ENCODE measurements at regions not wholly inside any gene's neighbourhood (a gene's known extent, or its start where the extent isn't known, plus 50 kb on each side); places are given as distances from the start of the nearest gene placed in this dataset.
A peak's percentile ranks its signal among the peaks of the same experiment; 100 is the strongest.
"Not testable (repeated sequence)": the region's sequence is repeated elsewhere in the genome, so short reads cannot be mapped to it uniquely, and the experiment has no call there.

GRCh38 chr10:32146166-32146565, 89.9 kb upstream of the KIF5B start:
- DNase-seq = no peak
- in situ Hi-C loops (cut with MboI; ENCODE audit: low pct_unique_long_range_greater_than_20kb, low sequenced_read_pairs) = no loop called here

DNA sequence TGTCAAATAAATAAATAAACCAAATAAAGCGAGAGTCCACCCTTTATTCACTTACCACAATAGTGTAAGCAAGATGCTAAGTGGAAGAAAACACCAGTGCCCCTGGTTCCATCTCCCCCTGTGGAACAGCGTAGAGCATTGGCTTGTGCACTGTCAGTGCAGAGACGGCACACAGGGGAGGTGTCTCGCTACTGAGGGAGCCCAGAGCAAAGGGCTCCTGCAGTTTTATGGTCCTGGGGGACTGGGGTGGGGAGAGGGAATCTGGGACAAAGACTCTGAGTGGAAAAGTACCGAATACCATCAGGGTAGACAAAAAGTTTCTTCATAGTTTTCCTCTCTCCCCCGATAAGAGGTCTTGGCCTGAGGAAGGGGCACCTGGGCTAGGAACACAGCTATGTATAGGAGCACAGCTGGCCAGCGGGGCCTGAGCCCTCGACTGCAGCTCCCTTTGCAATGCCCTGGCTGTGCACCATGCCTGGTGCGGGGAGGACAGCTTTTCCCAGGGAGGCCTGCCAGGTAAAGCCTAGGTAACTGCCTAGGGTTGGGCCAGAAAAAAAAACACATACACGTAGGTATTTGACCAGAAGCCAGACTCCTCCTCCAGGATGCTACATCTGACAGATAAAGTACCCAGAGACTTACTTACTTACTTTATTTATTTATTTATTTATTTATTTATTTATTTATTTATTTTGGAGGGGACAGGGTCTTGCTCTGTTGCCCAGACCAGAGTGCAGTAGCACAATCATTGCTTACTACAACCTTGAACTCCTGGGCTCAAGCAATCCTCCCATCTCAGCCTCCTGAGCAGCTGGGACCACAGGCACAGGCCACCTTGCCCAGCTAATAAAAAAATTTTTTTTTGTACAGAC, 88.8 kb upstream of the KIF5B start:
- DNase-seq = no peak
- in situ Hi-C loops (cut with MboI; ENCODE audit: low pct_unique_long_range_greater_than_20kb, low sequenced_read_pairs) = no loop called here

- no peak for DNase-seq
- in situ Hi-C loops (cut with MboI; ENCODE audit: low pct_unique_long_range_greater_than_20kb, low sequenced_read_pairs) = no loop called here
Observed at GRCh38 chr10:32143302-32143847, 87.2 kb upstream of the KIF5B start.

DNA sequence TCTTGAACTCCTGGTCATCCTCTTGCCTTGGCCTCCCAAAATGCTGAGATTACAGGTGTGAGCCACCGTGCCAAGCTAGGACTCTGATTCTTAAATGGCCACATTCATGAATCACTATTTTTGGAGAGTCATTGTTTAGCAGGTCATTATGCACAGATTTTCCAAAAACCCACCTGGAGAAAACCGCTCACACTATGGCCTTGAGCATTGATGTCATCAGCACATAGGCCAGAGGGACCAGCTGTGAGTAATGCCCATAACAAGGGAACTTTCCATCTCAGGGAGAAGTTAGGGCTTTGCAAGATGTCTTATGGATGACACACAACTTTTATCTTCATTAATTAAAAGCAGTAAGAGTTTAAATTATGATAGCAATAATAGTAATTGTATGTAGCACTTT, 86.4 kb upstream of the KIF5B start:
- in situ Hi-C loops (cut with MboI; ENCODE audit: low pct_unique_long_range_greater_than_20kb, low sequenced_read_pairs) = no loop called here
- no peak for DNase-seq

DNA sequence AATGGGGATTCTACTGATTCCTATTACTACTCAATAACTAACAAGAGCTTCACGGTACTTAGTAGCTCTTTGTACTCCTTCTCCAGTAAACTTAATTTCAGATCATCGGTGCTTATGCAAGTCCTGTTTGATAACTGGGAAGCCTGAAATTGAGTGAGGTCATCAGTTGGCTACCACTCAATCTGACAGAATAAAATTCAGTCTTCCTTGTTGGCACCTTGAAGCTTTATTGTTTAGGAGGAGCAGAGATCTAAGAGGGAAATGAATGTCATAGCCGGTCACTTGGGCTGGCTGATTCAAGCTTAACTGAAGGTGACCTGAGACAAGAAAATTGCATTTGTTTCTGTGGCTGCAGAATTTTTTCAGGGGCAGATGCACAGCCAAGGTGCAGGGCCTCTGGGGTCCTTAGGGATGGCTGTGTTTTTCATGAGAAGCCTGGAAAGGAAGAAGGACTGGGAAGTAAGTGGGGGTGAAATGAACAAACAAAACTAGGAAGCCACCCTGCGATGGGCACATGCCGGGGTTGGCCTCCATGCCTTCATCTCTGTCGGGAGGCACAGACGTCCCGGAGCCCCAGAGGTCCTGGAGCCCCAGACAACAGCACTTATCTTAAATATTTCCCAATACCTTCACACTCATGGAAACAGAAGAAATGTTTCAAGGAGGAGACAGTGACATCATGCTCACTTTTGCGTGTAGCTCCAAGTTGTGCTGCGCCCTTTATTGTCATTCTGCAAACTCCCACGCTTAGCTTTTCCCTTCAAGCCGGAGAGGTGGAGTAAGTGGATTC, 85.0 kb upstream of the KIF5B start:
- no peak for DNase-seq
- in situ Hi-C loops (cut with MboI; ENCODE audit: low pct_unique_long_range_greater_than_20kb, low sequenced_read_pairs) = no loop called here

- in situ Hi-C loops (cut with MboI; ENCODE audit: low pct_unique_long_range_greater_than_20kb, low sequenced_read_pairs) = no loop called here
- no peak for DNase-seq
Observed at GRCh38 chr10:32140403-32140802, 84.2 kb upstream of the KIF5B start.

DNA sequence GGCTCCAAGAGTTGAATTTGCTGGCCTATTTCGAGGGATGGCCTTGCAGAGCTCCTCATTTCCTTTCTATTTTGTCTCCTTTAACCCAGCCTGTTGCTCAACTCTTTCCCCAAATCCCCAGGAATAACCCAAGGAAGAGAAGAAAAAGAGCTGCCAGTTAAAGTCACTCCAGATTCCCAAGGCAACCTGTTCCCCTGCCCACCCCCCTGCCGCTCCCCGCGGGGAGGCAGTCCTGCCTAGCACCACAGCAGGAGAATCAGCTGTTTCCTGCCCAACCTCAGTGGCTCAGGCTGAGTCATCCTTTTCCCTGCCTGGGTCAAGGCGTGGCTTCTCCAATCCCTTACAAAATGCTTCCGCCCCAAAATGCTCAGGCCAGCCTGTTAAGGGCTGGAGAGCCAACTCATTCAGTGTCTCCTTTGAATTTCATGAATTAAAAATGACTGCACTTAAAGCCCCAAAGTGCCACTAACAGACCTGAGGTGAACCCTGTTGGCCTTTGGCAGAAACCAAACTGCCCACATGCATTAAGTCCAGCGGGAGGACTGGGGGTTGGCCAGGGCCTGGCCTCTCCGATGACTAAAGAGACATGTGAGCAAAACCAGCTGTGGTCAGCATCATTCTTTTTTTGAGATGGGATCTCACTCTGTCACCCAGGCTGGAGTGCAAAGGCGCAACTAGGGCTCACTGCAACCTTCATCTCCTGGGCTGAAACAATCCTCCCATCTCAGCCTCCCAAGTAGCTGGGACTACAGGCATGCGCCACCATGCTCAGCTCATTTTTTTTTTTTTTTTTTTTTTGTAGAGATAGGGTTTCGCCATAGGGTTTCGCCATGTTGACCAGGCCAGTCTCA, 83.2 kb upstream of the KIF5B start:
- in situ Hi-C loops (cut with MboI; ENCODE audit: low pct_unique_long_range_greater_than_20kb, low sequenced_read_pairs) = no loop called here
- DNase-seq = peak; percentile 87

DNA sequence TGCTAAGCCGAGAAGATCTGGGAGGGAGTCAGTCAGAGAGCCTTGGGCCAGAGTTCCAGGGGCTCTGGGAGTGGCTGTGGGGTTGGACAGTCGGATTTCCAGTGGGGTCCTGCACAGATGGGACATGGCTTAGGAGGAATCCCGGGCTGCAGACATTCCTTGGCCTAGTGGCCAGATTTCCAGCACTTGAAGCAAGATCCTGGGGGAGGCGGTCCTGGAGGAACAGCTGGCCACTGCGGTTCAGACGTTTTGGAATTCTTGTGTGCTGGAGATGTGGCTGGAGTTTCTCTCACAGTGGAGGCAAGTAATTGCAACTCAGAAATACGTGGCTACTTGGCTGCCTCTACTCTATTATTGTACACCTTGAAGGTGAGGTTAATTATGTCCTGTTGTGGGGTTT, 80.7 kb upstream of the KIF5B start:
- in situ Hi-C loops (cut with MboI; ENCODE audit: low pct_unique_long_range_greater_than_20kb, low sequenced_read_pairs); DNase-seq: not testable (repeated sequence)

GRCh38 chr10:32135796-32136195, 79.6 kb upstream of the KIF5B start:
- in situ Hi-C loops (cut with MboI; ENCODE audit: low pct_unique_long_range_greater_than_20kb, low sequenced_read_pairs); DNase-seq: not testable (repeated sequence)

- DNase-seq = peak; percentile 69
- in situ Hi-C loops (cut with MboI; ENCODE audit: low pct_unique_long_range_greater_than_20kb, low sequenced_read_pairs) = no loop called here
Observed at GRCh38 chr10:32132357-32132946, 76.2 kb upstream of the KIF5B start.

DNA sequence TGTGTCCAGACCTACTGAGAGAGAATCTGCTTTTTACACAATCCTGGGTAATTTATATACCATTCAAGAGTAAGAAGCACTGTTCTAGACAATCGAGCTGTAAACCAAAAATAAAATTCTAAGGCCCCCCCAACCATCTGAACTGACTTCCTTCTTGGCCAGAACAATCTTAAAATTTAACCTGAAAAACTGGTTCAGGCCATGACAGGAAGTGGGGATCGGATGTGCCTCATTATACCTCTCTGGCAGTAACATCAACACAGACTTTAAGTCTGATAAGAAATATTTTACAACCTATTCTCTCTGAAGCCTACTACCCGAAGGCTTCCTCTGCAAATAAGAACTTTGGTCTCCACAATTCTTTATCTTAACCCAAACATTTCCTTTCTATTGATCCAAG, 75.2 kb upstream of the KIF5B start:
- in situ Hi-C loops (cut with MboI; ENCODE audit: low pct_unique_long_range_greater_than_20kb, low sequenced_read_pairs) = no loop called here
- peak; percentile 89 for DNase-seq

DNA sequence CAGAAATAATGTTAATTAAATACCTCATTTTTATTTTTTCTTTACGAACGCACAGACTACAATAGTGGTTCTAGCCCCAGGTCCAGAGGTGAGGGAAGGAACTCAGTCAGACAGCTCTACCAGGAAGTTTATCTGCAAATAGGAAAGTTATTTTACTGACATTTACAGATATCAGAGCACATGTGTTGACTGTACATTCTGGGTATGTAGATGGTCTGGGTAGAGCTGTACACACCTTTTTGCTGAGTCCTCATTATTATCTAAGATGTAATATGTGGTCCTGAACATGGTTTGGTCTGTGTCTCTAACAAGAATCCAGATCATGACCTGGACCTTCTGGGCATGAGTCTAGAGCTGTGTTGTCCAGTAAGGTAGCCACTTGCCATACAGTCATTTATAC, 74.6 kb upstream of the KIF5B start:
- DNase-seq = no peak
- in situ Hi-C loops (cut with MboI; ENCODE audit: low pct_unique_long_range_greater_than_20kb, low sequenced_read_pairs) = no loop called here

- DNase-seq = no peak
- in situ Hi-C loops (cut with MboI; ENCODE audit: low pct_unique_long_range_greater_than_20kb, low sequenced_read_pairs) = no loop called here
Observed at GRCh38 chr10:32125023-32125422, 68.8 kb upstream of the KIF5B start.

DNA sequence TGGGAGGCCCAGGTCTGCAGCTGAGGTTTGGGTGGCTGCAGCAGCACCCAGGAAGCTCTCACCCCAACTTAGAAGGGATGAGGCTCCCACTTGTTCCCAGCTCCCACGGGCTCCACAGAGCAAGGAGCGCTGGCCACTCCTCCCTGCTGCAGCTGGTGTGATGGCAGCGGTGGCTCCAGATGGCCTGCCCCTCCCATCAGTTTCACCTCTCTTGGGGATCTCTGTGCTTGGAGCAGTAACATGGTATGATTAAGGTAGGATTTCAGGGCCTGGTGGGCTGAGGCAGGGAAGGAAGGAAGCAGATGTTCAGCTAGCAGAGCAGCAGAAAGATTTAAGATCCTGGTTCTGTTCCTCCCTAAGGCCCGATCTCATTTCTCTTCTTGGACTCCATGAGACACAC, 66.8 kb upstream of the KIF5B start:
- in situ Hi-C loops (cut with MboI; ENCODE audit: low pct_unique_long_range_greater_than_20kb, low sequenced_read_pairs) = no loop called here
- DNase-seq = no peak

DNA sequence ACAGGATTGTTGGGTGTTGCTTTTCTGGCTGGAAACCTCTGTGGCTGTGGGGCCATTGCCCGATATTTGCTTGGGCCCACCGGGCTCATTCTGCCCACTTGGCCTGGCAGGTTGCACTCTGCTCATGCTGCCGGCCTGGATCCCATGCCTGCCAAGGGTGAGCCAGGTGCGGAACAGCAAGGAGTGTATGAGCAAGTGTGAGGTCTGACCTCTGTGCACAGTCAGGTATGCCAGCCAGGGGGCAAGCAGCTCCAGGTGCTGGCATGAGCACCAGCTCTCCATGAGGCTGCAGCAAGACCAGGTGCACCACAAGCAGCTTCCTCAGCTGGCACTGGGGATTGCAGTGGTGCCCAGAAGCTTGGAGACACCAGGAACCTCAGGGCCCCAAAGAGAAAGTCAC, 65.4 kb upstream of the KIF5B start:
- in situ Hi-C loops (cut with MboI; ENCODE audit: low pct_unique_long_range_greater_than_20kb, low sequenced_read_pairs) = no loop called here

DNA sequence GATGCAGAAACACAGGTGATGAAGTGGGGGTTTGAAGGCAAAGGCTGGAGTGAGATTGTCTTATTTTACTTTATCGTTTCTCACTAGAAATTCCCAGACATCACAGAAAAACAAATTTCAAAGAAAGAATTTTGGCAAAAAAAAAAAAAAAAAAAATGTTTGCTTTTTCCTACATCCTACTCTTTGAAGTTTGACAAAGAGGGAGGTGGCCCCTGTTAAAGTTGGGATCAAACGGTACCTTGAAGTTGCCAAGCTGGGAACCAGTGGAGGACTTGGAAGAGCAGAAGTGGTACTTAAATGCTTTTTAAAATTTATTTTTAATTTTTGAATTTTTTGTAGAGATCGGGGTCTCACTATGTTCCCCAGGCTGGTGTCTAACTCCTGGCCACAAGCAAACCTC, 63.9 kb upstream of the KIF5B start:
- in situ Hi-C loops (cut with MboI; ENCODE audit: low pct_unique_long_range_greater_than_20kb, low sequenced_read_pairs) = no loop called here
- no peak for DNase-seq

More for the DNA sequence above, 65.4 kb upstream of the KIF5B start:
- DNase-seq = no peak

DNA sequence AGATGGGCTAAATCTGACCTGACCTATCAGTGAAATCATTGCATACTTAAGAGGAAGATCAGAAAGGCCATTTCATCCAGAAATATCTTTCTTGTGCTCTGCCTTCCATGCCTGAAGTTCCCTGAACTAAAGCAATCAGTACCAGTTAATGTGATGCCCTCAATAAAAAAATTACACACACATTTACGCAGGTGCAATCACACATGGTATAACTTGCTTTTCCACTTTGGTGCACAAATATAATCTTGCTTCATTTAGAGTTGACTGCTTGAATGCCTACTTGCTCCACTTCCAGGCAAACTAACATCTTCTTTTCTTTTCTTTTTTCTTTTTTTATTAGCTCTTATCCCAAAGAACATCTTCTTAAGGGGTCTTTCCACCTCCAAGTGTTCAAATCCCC, 58.3 kb upstream of the KIF5B start:
- no peak for DNase-seq
- in situ Hi-C loops (cut with MboI; ENCODE audit: low pct_unique_long_range_greater_than_20kb, low sequenced_read_pairs) = no loop called here

- in situ Hi-C loops (cut with MboI; ENCODE audit: low pct_unique_long_range_greater_than_20kb, low sequenced_read_pairs) = no loop called here
- no peak for DNase-seq
Observed at GRCh38 chr10:32112055-32112454, 55.8 kb upstream of the KIF5B start.

- no peak for DNase-seq
- in situ Hi-C loops (cut with MboI; ENCODE audit: low pct_unique_long_range_greater_than_20kb, low sequenced_read_pairs) = no loop called here
Observed at GRCh38 chr10:32111585-32111984, 55.4 kb upstream of the KIF5B start.

Data from KBM-7 (cell line).